ENCODE measurements at regions not wholly inside any gene's neighbourhood (a gene's known extent, or its start where the extent isn't known, plus 50 kb on each side); places are given as distances from the start of the nearest gene placed in this dataset.

DNA sequence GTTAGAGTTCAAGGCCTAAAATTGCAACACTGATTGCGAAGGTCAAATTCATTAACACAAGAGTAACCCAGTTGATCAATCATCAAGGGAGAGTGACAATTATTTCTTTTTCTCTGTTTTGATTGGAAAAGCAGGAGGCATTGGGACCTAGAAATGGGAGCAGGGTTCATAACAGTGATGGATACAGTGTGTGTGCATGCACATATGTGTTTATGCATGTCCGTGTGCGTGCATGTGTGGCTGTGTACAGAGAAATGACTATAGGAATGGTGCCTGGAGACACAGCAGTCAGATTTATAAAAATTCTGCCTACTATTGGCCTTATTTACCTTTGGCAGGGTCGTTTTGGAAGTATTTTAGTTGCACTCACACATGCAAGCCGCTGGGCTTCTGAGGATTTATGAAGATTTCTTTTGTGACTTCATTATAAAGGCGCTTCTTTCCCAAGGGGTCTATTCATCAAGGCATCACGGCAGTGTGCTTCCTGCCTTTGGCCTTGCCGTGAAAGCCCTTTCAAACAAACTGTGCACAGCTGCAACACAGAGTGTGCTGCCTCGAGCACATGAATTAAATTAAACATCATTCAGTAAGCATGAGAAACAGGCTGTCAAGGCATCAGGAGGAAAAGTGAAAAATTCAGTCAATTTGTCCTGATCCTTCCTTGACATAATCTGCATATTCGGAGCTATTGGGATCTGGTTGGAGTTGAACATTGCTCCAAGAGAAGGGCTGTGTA, 122.8 kb upstream of the PUM3 start:
- TF ChIP-seq, protein P1, sequence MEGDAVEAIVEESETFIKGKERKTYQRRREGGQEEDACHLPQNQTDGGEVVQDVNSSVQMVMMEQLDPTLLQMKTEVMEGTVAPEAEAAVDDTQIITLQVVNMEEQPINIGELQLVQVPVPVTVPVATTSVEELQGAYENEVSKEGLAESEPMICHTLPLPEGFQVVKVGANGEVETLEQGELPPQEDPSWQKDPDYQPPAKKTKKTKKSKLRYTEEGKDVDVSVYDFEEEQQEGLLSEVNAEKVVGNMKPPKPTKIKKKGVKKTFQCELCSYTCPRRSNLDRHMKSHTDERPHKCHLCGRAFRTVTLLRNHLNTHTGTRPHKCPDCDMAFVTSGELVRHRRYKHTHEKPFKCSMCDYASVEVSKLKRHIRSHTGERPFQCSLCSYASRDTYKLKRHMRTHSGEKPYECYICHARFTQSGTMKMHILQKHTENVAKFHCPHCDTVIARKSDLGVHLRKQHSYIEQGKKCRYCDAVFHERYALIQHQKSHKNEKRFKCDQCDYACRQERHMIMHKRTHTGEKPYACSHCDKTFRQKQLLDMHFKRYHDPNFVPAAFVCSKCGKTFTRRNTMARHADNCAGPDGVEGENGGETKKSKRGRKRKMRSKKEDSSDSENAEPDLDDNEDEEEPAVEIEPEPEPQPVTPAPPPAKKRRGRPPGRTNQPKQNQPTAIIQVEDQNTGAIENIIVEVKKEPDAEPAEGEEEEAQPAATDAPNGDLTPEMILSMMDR (conservative IDR thresholded peaks at IDR 0.05) = no peak
- H4K5ac ChIP-seq (ENCODE audit: insufficient read length, low read depth, low read length) = no peak overlapping the region
- H3K9me3 Mint-ChIP-seq = peaks cover under 1 to 4% of the 10 kb centered on the region in 2 experiments; a peak in 4 of 5 replicates
- H3K27ac Mint-ChIP-seq = peak overlapping the region in 1 of 3 experiments; percentile 51; a peak in 1 of 7 replicates
- WGBS (ENCODE audit: extremely low coverage, insufficient read length, low lambda C conversion rate) = no CpG with 5 or more reads among the region's 10 CpGs
- no peak overlapping the region for H3K4ac ChIP-seq (ENCODE audit: low read depth, low read length)
- no peak for DNase-seq
- H3K56ac ChIP-seq (ENCODE audit: insufficient read length, low read depth, low read length) = no peak overlapping the region
- no peak overlapping the region for H3K23ac ChIP-seq (ENCODE audit: insufficient read length, low read depth, low read length)
- H2BK20ac ChIP-seq (ENCODE audit: low read depth, low read length, poor library complexity, severe bottlenecking) = no peak overlapping the region
- H2BK5ac ChIP-seq (ENCODE audit: insufficient read length, low read length) = no peak overlapping the region
- no peak overlapping the region for H2BK15ac ChIP-seq (ENCODE audit: low read depth, low read length)
- no peaks in the 10 kb centered on the region for H3K4me1 ChIP-seq (ENCODE audit: insufficient read depth, low read length)
- no peaks in the 10 kb centered on the region for H3K27me3 ChIP-seq (ENCODE audit: insufficient read depth, low read length)
- H3K23me2 ChIP-seq (ENCODE audit: insufficient read length, low read depth, low read length, poor library complexity, severe bottlenecking) = no peaks in the 10 kb centered on the region
- H3K9me3 ChIP-seq (ENCODE audit: control insufficient read depth, low read depth, low read length) = no peaks in the 10 kb centered on the region
- no peaks in the 10 kb centered on the region for H4K20me1 ChIP-seq (ENCODE audit: control insufficient read depth, insufficient read depth, insufficient read length)
- peaks cover 0 to under 1% (median 0%) of the 10 kb centered on the region in 3 experiments; a peak in 2 of 7 replicates for H3K36me3 Mint-ChIP-seq (ENCODE audit: insufficient read depth in 1 of 3, low read depth in 3 of 3)
- peaks cover 3 to 9% of the 10 kb centered on the region in 2 experiments; a peak in 2 of 4 replicates for H3K4me1 Mint-ChIP-seq
- no peak overlapping the region for H3K27ac ChIP-seq (ENCODE audit: insufficient read length, low read depth, low read length)
- no peak overlapping the region for H3T11ph ChIP-seq (ENCODE audit: low read length)
- H4K91ac ChIP-seq (ENCODE audit: insufficient read length, low read depth, low read length) = no peak overlapping the region
- no peak overlapping the region for H3K14ac ChIP-seq (ENCODE audit: insufficient read depth, low read length)
- no peak overlapping the region for H2BK12ac ChIP-seq (ENCODE audit: insufficient read length, low read depth, low read length)
- H3K4me3 Mint-ChIP-seq = no peak overlapping the region
- H3K79me1 ChIP-seq (ENCODE audit: insufficient read depth, low read depth, low read length, poor library complexity, severe bottlenecking) = no peaks in the 10 kb centered on the region
- no peak overlapping the region for H3K18ac ChIP-seq (ENCODE audit: insufficient read length, low read depth, low read length)
- H4K8ac ChIP-seq (replicated peaks; ENCODE audit: insufficient read length, low read depth, low read length) = no peak overlapping the region
- no peaks in the 10 kb centered on the region for H3K27me3 Mint-ChIP-seq (ENCODE audit: low read depth)
- H2BK120ac ChIP-seq (ENCODE audit: low read depth, low read length, poor library complexity, severe bottlenecking) = no peak overlapping the region
- H3K4me2 ChIP-seq (ENCODE audit: insufficient read depth, insufficient read length, low read length) = no peak overlapping the region
- H2AK5ac ChIP-seq (ENCODE audit: insufficient read length, low read length) = no peak overlapping the region
- no peak overlapping the region for H3K9ac ChIP-seq (ENCODE audit: extremely low read depth, insufficient read length, low read length)
- H2AFZ ChIP-seq (ENCODE audit: low read length) = no peak overlapping the region
- H3K79me2 ChIP-seq (ENCODE audit: insufficient read depth, low read length) = no peaks in the 10 kb centered on the region
